A673 (cell line): ENCODE measurements at regions not wholly inside any gene's neighbourhood (a gene's known extent, or its start where the extent isn't known, plus 50 kb on each side); places are given as distances from the start of the nearest gene placed in this dataset.

ENCODE experiments used
- CTCF ChIP-seq: fragments of 300-800, 200-600 bp; sonication (generic); conservative IDR thresholded peaks from 2 replicates; pipeline ENCODE4 v1.5.1; 2017; ENCODE audit warnings: low read depth, mild to moderate bottlenecking, antibody characterized with exemption, low read length, moderate library complexity, mixed read lengths
- EZH2 ChIP-seq: fragments of 200-600 bp; sonication (generic); IDR thresholded peaks from 2 replicates; pipeline ENCODE4 v1.6.1; 2017; ENCODE audit warnings: borderline replicate concordance, low read depth, mild to moderate bottlenecking, mixed read lengths, antibody characterized with exemption, low read length; ENCODE audit not compliant: poor library complexity, severe bottlenecking

DNA sequence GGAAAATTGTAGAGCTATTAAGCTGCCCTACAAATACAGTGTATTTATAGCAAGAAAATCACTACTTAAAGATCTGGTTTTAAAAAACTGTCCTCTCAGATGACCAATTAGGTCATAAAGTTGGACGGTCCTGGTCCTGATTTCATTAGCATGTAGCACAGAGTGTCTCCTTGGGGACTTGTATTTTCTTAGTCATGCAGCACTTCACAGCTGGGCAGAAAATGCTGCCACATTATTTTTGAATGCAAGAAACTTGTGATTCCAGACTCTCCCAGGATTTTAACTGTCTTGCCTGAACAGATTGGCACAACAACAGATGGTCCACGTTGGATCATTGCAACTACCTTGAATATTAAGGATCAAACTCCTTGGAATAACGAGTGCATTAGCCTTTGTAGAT, 348.1 kb upstream of the SGCD start:
- TF ChIP-seq CTCF (no peak), EZH2 (no peak)
